H9 (cell line): ENCODE measurements at regions not wholly inside any gene's neighbourhood (a gene's known extent, or its start where the extent isn't known, plus 50 kb on each side); places are given as distances from the start of the nearest gene placed in this dataset.
"Not testable (repeated sequence)": the region's sequence is repeated elsewhere in the genome, so short reads cannot be mapped to it uniquely, and the experiment has no call there.

Experiments
- DNase-seq: peaks from one replicate; pipeline ENCODE4 v3.0.0-alpha.2; 2017
- H2AFZ ChIP-seq: one replicate; pipeline ENCODE4 v1.6.1; 2013; ENCODE audit warnings: mild to moderate bottlenecking, low read length, control low read depth, moderate library complexity
- H2AK5ac ChIP-seq: 2 replicates; pipeline ENCODE4 v1.6.1; 2013; ENCODE audit warnings: low read length, control low read depth, mixed read lengths; ENCODE audit not compliant: insufficient read length
- H2BK120ac ChIP-seq: one replicate; pipeline ENCODE4 v1.6.1; 2013; ENCODE audit warnings: low read depth, mild to moderate bottlenecking, low read length, control low read depth, inconsistent platforms; ENCODE audit not compliant: poor library complexity, severe bottlenecking
- H2BK12ac ChIP-seq: 2 replicates; pipeline ENCODE4 v1.6.1; 2013; ENCODE audit warnings: low read length, control low read depth, mixed read lengths, low read depth; ENCODE audit not compliant: insufficient read length
- H2BK15ac ChIP-seq: 2 replicates; pipeline ENCODE4 v1.6.1; 2013; ENCODE audit warnings: low read depth, low read length, control low read depth
- H2BK20ac ChIP-seq: one replicate; pipeline ENCODE4 v1.6.1; 2013; ENCODE audit warnings: low read depth, mild to moderate bottlenecking, low read length, control low read depth, inconsistent platforms; ENCODE audit not compliant: poor library complexity, severe bottlenecking
- H2BK5ac ChIP-seq: 2 replicates; pipeline ENCODE4 v1.6.1; 2013; ENCODE audit warnings: low read length, control low read depth, mixed read lengths; ENCODE audit not compliant: insufficient read length
- H3K14ac ChIP-seq: 2 replicates; pipeline ENCODE4 v1.6.1; 2013; ENCODE audit warnings: low read length, control low read depth; ENCODE audit not compliant: insufficient read depth
- H3K18ac ChIP-seq: 2 replicates; pipeline ENCODE4 v1.6.1; 2013; ENCODE audit warnings: low read depth, mild to moderate bottlenecking, mixed read lengths, low read length, control low read depth; ENCODE audit not compliant: insufficient read length
- H3K23ac ChIP-seq: 2 replicates; pipeline ENCODE4 v1.6.1; 2013; ENCODE audit warnings: low read length, control low read depth, mixed read lengths, low read depth; ENCODE audit not compliant: insufficient read length
- H3K23me2 ChIP-seq: 2 replicates; pipeline ENCODE4 v1.6.1; 2013; ENCODE audit warnings: low read depth, mild to moderate bottlenecking, mixed read lengths, low read length, control low read depth; ENCODE audit not compliant: insufficient read length, poor library complexity, severe bottlenecking
- H3K27ac ChIP-seq: 2 replicates; pipeline ENCODE4 v1.5.1; 2013; ENCODE audit warnings: low read length, control low read depth, mixed read lengths, low read depth; ENCODE audit not compliant: insufficient read length
- H3K27me3 ChIP-seq: 2 replicates; pipeline ENCODE4 v1.6.1; 2013; ENCODE audit warnings: low read length, control low read depth, inconsistent platforms; ENCODE audit not compliant: insufficient read depth
- H3K4ac ChIP-seq: 2 replicates; pipeline ENCODE4 v1.6.1; 2013; ENCODE audit warnings: low read depth, mild to moderate bottlenecking, control low read depth, inconsistent platforms, low read length, moderate library complexity
- H3K4me1 ChIP-seq: 2 replicates; pipeline ENCODE4 v1.6.1; 2013; ENCODE audit warnings: low read length, control low read depth, inconsistent platforms; ENCODE audit not compliant: insufficient read depth
- H3K4me2 ChIP-seq: 2 replicates; pipeline ENCODE4 v1.6.1; 2013; ENCODE audit warnings: low read length, control low read depth, mixed read lengths; ENCODE audit not compliant: insufficient read length, insufficient read depth
- H3K56ac ChIP-seq: 2 replicates; pipeline ENCODE4 v1.6.1; 2013; ENCODE audit warnings: low read depth, mild to moderate bottlenecking, mixed read lengths, low read length, control low read depth; ENCODE audit not compliant: insufficient read length
- H3K79me1 ChIP-seq: 2 replicates; pipeline ENCODE4 v1.6.1; 2013; ENCODE audit warnings: low read depth, mild to moderate bottlenecking, moderate library complexity, low read length, control low read depth, inconsistent platforms; ENCODE audit not compliant: insufficient read depth, poor library complexity, severe bottlenecking
- H3K79me2 ChIP-seq: 2 replicates; pipeline ENCODE4 v1.6.1; 2013; ENCODE audit warnings: low read length, control low read depth, inconsistent platforms; ENCODE audit not compliant: insufficient read depth
- H3K9ac ChIP-seq: 2 replicates; pipeline ENCODE4 v1.6.1; 2013; ENCODE audit warnings: low read length, control low read depth, mixed read lengths; ENCODE audit not compliant: insufficient read length; ENCODE audit errors: extremely low read depth
- H3K9me3 ChIP-seq: one replicate; pipeline ENCODE4 v1.6.1; 2013; ENCODE audit warnings: low read depth, low read length, inconsistent platforms; ENCODE audit not compliant: control insufficient read depth
- H3T11ph ChIP-seq: one replicate; pipeline ENCODE4 v1.6.1; 2013; ENCODE audit warnings: mild to moderate bottlenecking, low read length, control low read depth, inconsistent platforms
- H4K20me1 ChIP-seq: one replicate; pipeline ENCODE4 v1.6.1; 2013; ENCODE audit not compliant: control insufficient read depth, insufficient read length, insufficient read depth
- H4K5ac ChIP-seq: 2 replicates; pipeline ENCODE4 v1.6.1; 2013; ENCODE audit warnings: low read depth, mild to moderate bottlenecking, mixed read lengths, low read length, control low read depth; ENCODE audit not compliant: insufficient read length
- H4K8ac ChIP-seq: replicated peaks from 2 replicates; pipeline ENCODE4 v1.6.1; 2013; ENCODE audit warnings: low read length, control low read depth, mixed read lengths, low read depth; ENCODE audit not compliant: insufficient read length
- H4K91ac ChIP-seq: 2 replicates; pipeline ENCODE4 v1.6.1; 2013; ENCODE audit warnings: low read depth, mild to moderate bottlenecking, moderate library complexity, mixed read lengths, low read length, control low read depth; ENCODE audit not compliant: insufficient read length
- H3K27ac Mint-ChIP-seq, 3 experiments: 2 replicates in 2 of 3; 3 replicates in 1 of 3; pipeline ENCODE4 v1.8.0; 2020 to 2021; ENCODE audit warnings: mixed read lengths in 3 of 3, mild to moderate bottlenecking in 1 of 3, moderate library complexity in 1 of 3
- H3K27me3 Mint-ChIP-seq: 2 replicates; pipeline ENCODE4 v1.8.0; 2021; ENCODE audit warnings: low read depth, mild to moderate bottlenecking, moderate library complexity, mixed read lengths
- H3K36me3 Mint-ChIP-seq, 3 experiments: 2 replicates in 2 of 3; 3 replicates in 1 of 3; pipeline ENCODE4 v1.8.0; 2020 to 2021; ENCODE audit warnings: low read depth in 3 of 3, mixed read lengths in 3 of 3; ENCODE audit not compliant: insufficient read depth in 1 of 3
- H3K4me1 Mint-ChIP-seq, 2 experiments: 2 replicates each; pipeline ENCODE4 v1.8.0; 2020; ENCODE audit warnings: mixed read lengths in 2 of 2
- H3K4me3 Mint-ChIP-seq, 2 experiments: 2 replicates in 1 of 2; 3 replicates in 1 of 2; pipeline ENCODE4 v1.8.0; 2020 to 2021; ENCODE audit warnings: mild to moderate bottlenecking in 2 of 2, mixed read lengths in 2 of 2, moderate library complexity in 1 of 2
- H3K9me3 Mint-ChIP-seq, 2 experiments: 2 replicates in 1 of 2; 3 replicates in 1 of 2; pipeline ENCODE4 v1.8.0; 2020; ENCODE audit warnings: mild to moderate bottlenecking in 2 of 2, mixed read lengths in 2 of 2, moderate library complexity in 1 of 2
- WGBS: extraction: QIAGEN DNeasy Blood & Tissue Kit; methylation state at CpG from one replicate; pipeline ENCODE4 v1.1.7; 2013; ENCODE audit warnings: missing lambda C conversion rate, low lambda C conversion rate, mixed read lengths; ENCODE audit not compliant: insufficient read length; ENCODE audit errors: extremely low coverage; 5-methylcytosine and 5-hydroxymethylcytosine counted together

- not testable (repeated sequence) for H4K91ac ChIP-seq, H3K27me3 Mint-ChIP-seq, H3T11ph ChIP-seq, H3K4me1 ChIP-seq, H3K9me3 Mint-ChIP-seq, H3K27ac Mint-ChIP-seq, H3K9me3 ChIP-seq, H3K4ac ChIP-seq, H2BK20ac ChIP-seq, H4K5ac ChIP-seq, H3K23me2 ChIP-seq, H3K9ac ChIP-seq, H3K23ac ChIP-seq, H2BK120ac ChIP-seq, H3K27me3 ChIP-seq, H2AFZ ChIP-seq, H3K14ac ChIP-seq, H3K4me2 ChIP-seq, H3K18ac ChIP-seq, H2AK5ac ChIP-seq, H4K8ac ChIP-seq, H3K56ac ChIP-seq, H3K79me2 ChIP-seq, H2BK12ac ChIP-seq, H3K36me3 Mint-ChIP-seq, H3K79me1 ChIP-seq, DNase-seq, H3K4me3 Mint-ChIP-seq, H4K20me1 ChIP-seq, H2BK5ac ChIP-seq, H3K27ac ChIP-seq, H2BK15ac ChIP-seq
- WGBS, result no CpG with 5 or more reads among the region's 11 CpGs
- peaks cover 20 to 25% of the 10 kb centered on the region in 2 experiments for H3K4me1 Mint-ChIP-seq
These were observed 126.2 kb upstream of the ALDH3B2 start for GRCh38 chr11:67800591-67800990.
